ENCODE measurements at regions not wholly inside any gene's neighbourhood (a gene's known extent, or its start where the extent isn't known, plus 50 kb on each side); places are given as distances from the start of the nearest gene placed in this dataset.

DNA sequence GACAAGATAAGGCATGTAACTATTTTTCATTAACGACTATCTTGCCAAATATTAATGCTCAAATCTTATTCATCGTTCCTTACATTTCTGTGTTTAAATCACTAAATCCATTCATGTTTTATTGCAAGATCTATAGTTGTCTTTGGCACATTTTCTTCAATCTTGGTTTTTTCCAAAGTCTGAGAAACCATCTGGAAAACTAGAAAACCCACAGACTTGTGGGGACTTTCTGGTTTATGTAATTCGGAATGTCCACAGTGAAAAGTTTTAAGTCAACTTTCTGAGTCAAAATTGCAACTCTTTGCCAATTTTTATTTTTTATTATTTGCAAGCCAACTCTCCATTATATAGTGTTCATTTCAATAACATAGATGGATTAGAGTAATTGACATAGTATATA, 520.8 kb upstream of the ADAMTS5 start:
- TF ChIP-seq EZH2 (IDR thresholded peaks at IDR 0.05; ENCODE audit: borderline replicate concordance, low read depth, low read length, severe bottlenecking) (no peak), POLR2A (IDR thresholded peaks at IDR 0.05; ENCODE audit: low read depth, low read length) (no peak)
- TF ChIP-seq, protein P1, sequence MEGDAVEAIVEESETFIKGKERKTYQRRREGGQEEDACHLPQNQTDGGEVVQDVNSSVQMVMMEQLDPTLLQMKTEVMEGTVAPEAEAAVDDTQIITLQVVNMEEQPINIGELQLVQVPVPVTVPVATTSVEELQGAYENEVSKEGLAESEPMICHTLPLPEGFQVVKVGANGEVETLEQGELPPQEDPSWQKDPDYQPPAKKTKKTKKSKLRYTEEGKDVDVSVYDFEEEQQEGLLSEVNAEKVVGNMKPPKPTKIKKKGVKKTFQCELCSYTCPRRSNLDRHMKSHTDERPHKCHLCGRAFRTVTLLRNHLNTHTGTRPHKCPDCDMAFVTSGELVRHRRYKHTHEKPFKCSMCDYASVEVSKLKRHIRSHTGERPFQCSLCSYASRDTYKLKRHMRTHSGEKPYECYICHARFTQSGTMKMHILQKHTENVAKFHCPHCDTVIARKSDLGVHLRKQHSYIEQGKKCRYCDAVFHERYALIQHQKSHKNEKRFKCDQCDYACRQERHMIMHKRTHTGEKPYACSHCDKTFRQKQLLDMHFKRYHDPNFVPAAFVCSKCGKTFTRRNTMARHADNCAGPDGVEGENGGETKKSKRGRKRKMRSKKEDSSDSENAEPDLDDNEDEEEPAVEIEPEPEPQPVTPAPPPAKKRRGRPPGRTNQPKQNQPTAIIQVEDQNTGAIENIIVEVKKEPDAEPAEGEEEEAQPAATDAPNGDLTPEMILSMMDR (IDR thresholded peaks at IDR 0.05; ENCODE audit: extremely low read depth in 1 of 2, insufficient read depth in 1 of 2, low read depth in 1 of 2, low read length in 2 of 2): no peak
